Keratinocyte (primary cell): ENCODE measurements at regions not wholly inside any gene's neighbourhood (a gene's known extent, or its start where the extent isn't known, plus 50 kb on each side); places are given as distances from the start of the nearest gene placed in this dataset.

Experiments
- CTCF ChIP-seq, 3 experiments: IDR thresholded peaks in 1 of 3; conservative IDR thresholded peaks in 1 of 3; optimal IDR thresholded peaks in 1 of 3; 2 replicates in 2 of 3; 3 replicates in 1 of 3; pipeline versions ENCODE3 to v1.5.1; 2011; ENCODE audit warnings: low read length in 3 of 3, mild to moderate bottlenecking in 3 of 3, moderate library complexity in 2 of 3, control low read depth in 1 of 3, inconsistent platforms in 1 of 3; ENCODE audit not compliant: insufficient read depth in 2 of 3; ENCODE audit errors: extremely low read depth in 1 of 3
- EZH2 ChIP-seq: IDR thresholded peaks from one replicate; pipeline ENCODE4 v1.6.1; 2012; ENCODE audit warnings: inconsistent platforms, mild to moderate bottlenecking, low read length, moderate library complexity

GRCh38 chr12:111138016-111138415, 217.6 kb upstream of the MYL2 start:
- no peak for TF ChIP-seq CTCF (optimal IDR thresholded peaks at IDR 0.05 in 1 of 3, IDR thresholded peaks at IDR 0.05 in 1 of 3, conservative IDR thresholded peaks at IDR 0.05 in 1 of 3; ENCODE audit: extremely low read depth in 1 of 3, insufficient read depth in 2 of 3, low read length in 3 of 3)
- no peak for TF ChIP-seq EZH2
